ENCODE measurements at regions not wholly inside any gene's neighbourhood (a gene's known extent, or its start where the extent isn't known, plus 50 kb on each side); places are given as distances from the start of the nearest gene placed in this dataset.

- Histone ChIP-seq H3K27ac (ENCODE audit: low read depth in 1 of 3, low read length in 2 of 3) (no peak overlapping the region), H3K9me3 (ENCODE audit: control insufficient read depth in 2 of 2, insufficient read depth in 1 of 2, low read depth in 1 of 2, low read length in 1 of 2) (peaks cover 0 to 2% of the 10 kb centered on the region in 2 donors), H3K27me3 (ENCODE audit: control insufficient read depth in 3 of 3, insufficient read depth in 3 of 3, low read length in 3 of 3) (peaks cover 0 to 2% (median 0%) of the 10 kb centered on the region in 3 donors), H3K4me3 (ENCODE audit: low read depth in 1 of 3, low read length in 3 of 3) (no peak overlapping the region), H3K36me3 (ENCODE audit: control insufficient read depth in 3 of 3, insufficient read depth in 2 of 3, low read depth in 1 of 3, low read length in 3 of 3) (no peaks in the 10 kb centered on the region), H3K4me1 (ENCODE audit: control insufficient read depth in 3 of 3, insufficient read depth in 2 of 3, low read depth in 1 of 3, low read length in 2 of 3) (no peaks in the 10 kb centered on the region)
- FAIRE-seq, result no peak
- no peak for DNase-seq
Observed at GRCh38 chr16:61382435-61382834, 653.8 kb downstream of the CDH8 start.

GRCh38 chr16:61379311-61379710, 656.9 kb downstream of the CDH8 start:
- no peak overlapping the region for H3K27ac ChIP-seq (ENCODE audit: low read depth in 1 of 3, low read length in 2 of 3)
- H3K9me3 ChIP-seq (ENCODE audit: control insufficient read depth in 2 of 2, insufficient read depth in 1 of 2, low read depth in 1 of 2, low read length in 1 of 2), result no peaks in the 10 kb centered on the region
- FAIRE-seq (no peak), DNase-seq (no peak)
- no peak overlapping the region for H3K4me3 ChIP-seq (ENCODE audit: low read depth in 1 of 3, low read length in 3 of 3)
- 77 to 89% (median 81%) methylated on average over 2 of the region's 2 CpGs for WGBS, 3 donors
- no peaks in the 10 kb centered on the region for H3K27me3 ChIP-seq (ENCODE audit: control insufficient read depth in 3 of 3, insufficient read depth in 3 of 3, low read length in 3 of 3)
- no peaks in the 10 kb centered on the region for H3K4me1 ChIP-seq (ENCODE audit: control insufficient read depth in 3 of 3, insufficient read depth in 2 of 3, low read depth in 1 of 3, low read length in 2 of 3)
- H3K36me3 ChIP-seq (ENCODE audit: control insufficient read depth in 3 of 3, insufficient read depth in 2 of 3, low read depth in 1 of 3, low read length in 3 of 3), result no peaks in the 10 kb centered on the region

- Histone ChIP-seq H3K36me3 (ENCODE audit: control insufficient read depth in 3 of 3, insufficient read depth in 2 of 3, low read depth in 1 of 3, low read length in 3 of 3) (no peaks in the 10 kb centered on the region), H3K27ac (ENCODE audit: low read depth in 1 of 3, low read length in 2 of 3) (no peak overlapping the region), H3K4me1 (ENCODE audit: control insufficient read depth in 3 of 3, insufficient read depth in 2 of 3, low read depth in 1 of 3, low read length in 2 of 3) (no peaks in the 10 kb centered on the region), H3K27me3 (ENCODE audit: control insufficient read depth in 3 of 3, insufficient read depth in 3 of 3, low read length in 3 of 3) (no peaks in the 10 kb centered on the region), H3K4me3 (ENCODE audit: low read depth in 1 of 3, low read length in 3 of 3) (no peak overlapping the region), H3K9me3 (ENCODE audit: control insufficient read depth in 2 of 2, insufficient read depth in 1 of 2, low read depth in 1 of 2, low read length in 1 of 2) (no peaks in the 10 kb centered on the region)
- no peak for FAIRE-seq
- DNase-seq, result no peak
Observed at GRCh38 chr16:61374071-61374470, 662.2 kb downstream of the CDH8 start.

GRCh38 chr16:61371881-61372280, 664.4 kb downstream of the CDH8 start:
- Histone ChIP-seq H3K36me3 (ENCODE audit: control insufficient read depth in 3 of 3, insufficient read depth in 2 of 3, low read depth in 1 of 3, low read length in 3 of 3) (no peaks in the 10 kb centered on the region), H3K4me1 (ENCODE audit: control insufficient read depth in 3 of 3, insufficient read depth in 2 of 3, low read depth in 1 of 3, low read length in 2 of 3) (no peaks in the 10 kb centered on the region), H3K4me3 (ENCODE audit: low read depth in 1 of 3, low read length in 3 of 3) (no peak overlapping the region), H3K9me3 (ENCODE audit: control insufficient read depth in 2 of 2, insufficient read depth in 1 of 2, low read depth in 1 of 2, low read length in 1 of 2) (no peaks in the 10 kb centered on the region), H3K27me3 (ENCODE audit: control insufficient read depth in 3 of 3, insufficient read depth in 3 of 3, low read length in 3 of 3) (no peaks in the 10 kb centered on the region), H3K27ac (ENCODE audit: low read depth in 1 of 3, low read length in 2 of 3) (no peak overlapping the region)
- DNase-seq (no peak), FAIRE-seq (no peak)

- 81 to 90% (median 85%) methylated on average over 2 of the region's 2 CpGs for WGBS, 3 donors
- Histone ChIP-seq H3K4me3 (ENCODE audit: low read depth in 1 of 3, low read length in 3 of 3) (no peak overlapping the region), H3K27ac (ENCODE audit: low read depth in 1 of 3, low read length in 2 of 3) (no peak overlapping the region), H3K36me3 (ENCODE audit: control insufficient read depth in 3 of 3, insufficient read depth in 2 of 3, low read depth in 1 of 3, low read length in 3 of 3) (no peaks in the 10 kb centered on the region), H3K9me3 (ENCODE audit: control insufficient read depth in 2 of 2, insufficient read depth in 1 of 2, low read depth in 1 of 2, low read length in 1 of 2) (no peaks in the 10 kb centered on the region), H3K27me3 (ENCODE audit: control insufficient read depth in 3 of 3, insufficient read depth in 3 of 3, low read length in 3 of 3) (no peaks in the 10 kb centered on the region), H3K4me1 (ENCODE audit: control insufficient read depth in 3 of 3, insufficient read depth in 2 of 3, low read depth in 1 of 3, low read length in 2 of 3) (no peaks in the 10 kb centered on the region)
- FAIRE-seq, result no peak
- no peak for DNase-seq
Observed at GRCh38 chr16:61371388-61371787, 664.9 kb downstream of the CDH8 start.

- 50 to 70% (median 51%) methylated on average over 2 of the region's 2 CpGs for WGBS, 3 donors
- no peak overlapping the region for H3K27ac ChIP-seq (ENCODE audit: low read depth in 1 of 3, low read length in 2 of 3)
- no peak for DNase-seq
- H3K4me3 ChIP-seq (ENCODE audit: low read depth in 1 of 3, low read length in 3 of 3), result no peak overlapping the region
- no peaks in the 10 kb centered on the region for H3K36me3 ChIP-seq (ENCODE audit: control insufficient read depth in 3 of 3, insufficient read depth in 2 of 3, low read depth in 1 of 3, low read length in 3 of 3)
- no peak for FAIRE-seq
- H3K4me1 ChIP-seq (ENCODE audit: control insufficient read depth in 3 of 3, insufficient read depth in 2 of 3, low read depth in 1 of 3, low read length in 2 of 3), result no peaks in the 10 kb centered on the region
- no peaks in the 10 kb centered on the region for H3K27me3 ChIP-seq (ENCODE audit: control insufficient read depth in 3 of 3, insufficient read depth in 3 of 3, low read length in 3 of 3)
- no peaks in the 10 kb centered on the region for H3K9me3 ChIP-seq (ENCODE audit: control insufficient read depth in 2 of 2, insufficient read depth in 1 of 2, low read depth in 1 of 2, low read length in 1 of 2)
Observed at GRCh38 chr16:61370564-61370963, 665.7 kb downstream of the CDH8 start.

GRCh38 chr16:61366006-61366405, 670.2 kb downstream of the CDH8 start:
- Histone ChIP-seq H3K27ac (ENCODE audit: low read depth in 1 of 3, low read length in 2 of 3) (no peak overlapping the region), H3K36me3 (ENCODE audit: control insufficient read depth in 3 of 3, insufficient read depth in 2 of 3, low read depth in 1 of 3, low read length in 3 of 3) (no peaks in the 10 kb centered on the region), H3K4me1 (ENCODE audit: control insufficient read depth in 3 of 3, insufficient read depth in 2 of 3, low read depth in 1 of 3, low read length in 2 of 3) (no peaks in the 10 kb centered on the region), H3K27me3 (ENCODE audit: control insufficient read depth in 3 of 3, insufficient read depth in 3 of 3, low read length in 3 of 3) (no peaks in the 10 kb centered on the region), H3K9me3 (ENCODE audit: control insufficient read depth in 2 of 2, insufficient read depth in 1 of 2, low read depth in 1 of 2, low read length in 1 of 2) (no peaks in the 10 kb centered on the region), H3K4me3 (ENCODE audit: low read depth in 1 of 3, low read length in 3 of 3) (no peak overlapping the region)
- DNase-seq (no peak), FAIRE-seq (no peak)
- 60 to 77% (median 64%) methylated on average over 2 of the region's 2 CpGs for WGBS, 3 donors

- H3K4me3 ChIP-seq (ENCODE audit: low read depth in 1 of 3, low read length in 3 of 3), result no peak overlapping the region
- H3K27ac ChIP-seq (ENCODE audit: low read depth in 1 of 3, low read length in 2 of 3), result no peak overlapping the region
- H3K4me1 ChIP-seq (ENCODE audit: control insufficient read depth in 3 of 3, insufficient read depth in 2 of 3, low read depth in 1 of 3, low read length in 2 of 3), result no peaks in the 10 kb centered on the region
- FAIRE-seq (no peak), DNase-seq (no peak)
- 55 to 57% (median 57%) methylated on average over 3 of the region's 3 CpGs for WGBS, 3 donors
- H3K9me3 ChIP-seq (ENCODE audit: control insufficient read depth in 2 of 2, insufficient read depth in 1 of 2, low read depth in 1 of 2, low read length in 1 of 2), result no peaks in the 10 kb centered on the region
- H3K36me3 ChIP-seq (ENCODE audit: control insufficient read depth in 3 of 3, insufficient read depth in 2 of 3, low read depth in 1 of 3, low read length in 3 of 3), result no peaks in the 10 kb centered on the region
- no peaks in the 10 kb centered on the region for H3K27me3 ChIP-seq (ENCODE audit: control insufficient read depth in 3 of 3, insufficient read depth in 3 of 3, low read length in 3 of 3)
Observed at GRCh38 chr16:61364990-61365389, 671.2 kb downstream of the CDH8 start.

- no peaks in the 10 kb centered on the region for H3K9me3 ChIP-seq (ENCODE audit: control insufficient read depth in 2 of 2, insufficient read depth in 1 of 2, low read depth in 1 of 2, low read length in 1 of 2)
- FAIRE-seq (no peak), DNase-seq (no peak)
- no peaks in the 10 kb centered on the region for H3K27me3 ChIP-seq (ENCODE audit: control insufficient read depth in 3 of 3, insufficient read depth in 3 of 3, low read length in 3 of 3)
- H3K4me1 ChIP-seq (ENCODE audit: control insufficient read depth in 3 of 3, insufficient read depth in 2 of 3, low read depth in 1 of 3, low read length in 2 of 3), result no peaks in the 10 kb centered on the region
- no peak overlapping the region for H3K4me3 ChIP-seq (ENCODE audit: low read depth in 1 of 3, low read length in 3 of 3)
- no peak overlapping the region for H3K27ac ChIP-seq (ENCODE audit: low read depth in 1 of 3, low read length in 2 of 3)
- WGBS, 3 donors, result 92 to 95% (median 93%) methylated on average over 4 of the region's 4 CpGs
- no peaks in the 10 kb centered on the region for H3K36me3 ChIP-seq (ENCODE audit: control insufficient read depth in 3 of 3, insufficient read depth in 2 of 3, low read depth in 1 of 3, low read length in 3 of 3)
Observed at GRCh38 chr16:61362585-61362984, 673.7 kb downstream of the CDH8 start.

All from small intestine (tissue), 7 donors.